Ascending aorta (tissue), 2 donors: ENCODE measurements at regions not wholly inside any gene's neighbourhood (a gene's known extent, or its start where the extent isn't known, plus 50 kb on each side); places are given as distances from the start of the nearest gene placed in this dataset.

ENCODE experiments used
- DNase-seq, 2 donors: peaks; one replicate each; pipeline ENCODE4 v3.0.0-alpha.2; 2019; ENCODE audit warnings: low spot score in 2 of 2
- H3K27ac ChIP-seq, 2 donors: fragments of 200-600 bp; sonication (generic); one replicate each; pipeline ENCODE4 v1.5.1; 2016 to 2017; ENCODE audit warnings: mild to moderate bottlenecking in 1 of 2
- H3K27me3 ChIP-seq: fragments of 200-600 bp; sonication (generic); one replicate; pipeline ENCODE4 v1.5.1; 2017
- H3K36me3 ChIP-seq, 2 donors: fragments of 200-600 bp; sonication (generic); one replicate each; pipeline ENCODE4 v1.5.1; 2016
- H3K4me1 ChIP-seq, 2 donors: fragments of 200-600 bp; sonication (generic); one replicate each; pipeline ENCODE4 v1.5.1; 2016 to 2017; ENCODE audit warnings: mild to moderate bottlenecking in 1 of 2
- H3K4me3 ChIP-seq, 2 donors: fragments of 200-600 bp; sonication (generic); one replicate each; pipeline ENCODE4 v1.5.1; 2016 to 2017; ENCODE audit warnings: mild to moderate bottlenecking in 1 of 2
- H3K9me3 ChIP-seq, 2 donors: fragments of 200-600 bp; sonication (generic); one replicate each; pipeline ENCODE4 v1.5.1; 2016
- CTCF ChIP-seq, 3 experiments: fragments of 200-600 bp in 2 of 3; fragments of 450-650 bp in 1 of 3; sonication (generic) in 2 of 3; IDR thresholded peaks; one replicate each; pipeline ENCODE4 v1.5.1; 2016 to 2019; ENCODE audit warnings: antibody characterized with exemption in 3 of 3, mild to moderate bottlenecking in 1 of 3, moderate library complexity in 1 of 3
- intact Hi-C: fragments of 100-400 bp; cut with DNase I; formaldehyde crosslinking; loops from one replicate; pipeline ENCODE4 v1.15.1; 2023

DNA sequence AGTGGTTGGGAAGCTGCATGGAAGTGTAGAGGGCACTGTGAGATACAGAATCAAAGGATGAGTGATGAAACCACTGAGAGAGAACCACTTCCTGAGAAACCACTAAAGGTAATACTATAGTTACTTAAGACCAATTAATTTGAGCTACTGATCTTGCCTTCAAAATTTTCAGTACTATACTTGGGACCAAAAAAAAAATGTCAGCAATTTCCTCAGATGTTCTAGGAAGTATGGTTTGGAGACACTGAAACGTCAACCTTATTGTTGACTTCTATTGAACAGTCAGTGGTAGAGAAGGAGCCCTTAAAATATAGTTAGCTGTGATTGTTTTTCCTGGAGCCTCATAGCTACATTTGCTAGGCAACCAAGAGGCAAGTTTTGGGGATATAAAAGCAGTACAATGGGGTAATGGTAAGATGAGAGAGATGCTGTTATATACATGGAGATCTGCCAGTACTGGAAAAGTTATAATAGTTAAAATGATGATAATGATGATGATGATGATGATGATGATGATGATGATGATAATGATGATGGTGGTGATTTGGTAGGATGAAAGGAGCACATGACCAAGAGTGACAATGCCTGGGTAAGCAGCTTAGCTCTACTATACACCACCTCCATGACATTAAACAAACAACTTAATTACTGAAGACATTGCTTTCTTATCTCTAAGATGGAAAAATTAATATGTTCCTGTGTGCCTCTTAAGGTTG lies 300.9 kb upstream of the G2E3 start:
- intact Hi-C loops: no loop called here
- DNase-seq: no peak
- no peaks in the 10 kb centered on the region for H3K27me3 ChIP-seq
- H3K36me3 ChIP-seq: no peaks in the 10 kb centered on the region
- no peak for TF ChIP-seq CTCF (IDR thresholded peaks at IDR 0.05)
- no peaks in the 10 kb centered on the region for H3K4me1 ChIP-seq
- no peaks in the 10 kb centered on the region for H3K9me3 ChIP-seq
- no peak overlapping the region for H3K27ac ChIP-seq
- H3K4me3 ChIP-seq: no peak overlapping the region

DNA sequence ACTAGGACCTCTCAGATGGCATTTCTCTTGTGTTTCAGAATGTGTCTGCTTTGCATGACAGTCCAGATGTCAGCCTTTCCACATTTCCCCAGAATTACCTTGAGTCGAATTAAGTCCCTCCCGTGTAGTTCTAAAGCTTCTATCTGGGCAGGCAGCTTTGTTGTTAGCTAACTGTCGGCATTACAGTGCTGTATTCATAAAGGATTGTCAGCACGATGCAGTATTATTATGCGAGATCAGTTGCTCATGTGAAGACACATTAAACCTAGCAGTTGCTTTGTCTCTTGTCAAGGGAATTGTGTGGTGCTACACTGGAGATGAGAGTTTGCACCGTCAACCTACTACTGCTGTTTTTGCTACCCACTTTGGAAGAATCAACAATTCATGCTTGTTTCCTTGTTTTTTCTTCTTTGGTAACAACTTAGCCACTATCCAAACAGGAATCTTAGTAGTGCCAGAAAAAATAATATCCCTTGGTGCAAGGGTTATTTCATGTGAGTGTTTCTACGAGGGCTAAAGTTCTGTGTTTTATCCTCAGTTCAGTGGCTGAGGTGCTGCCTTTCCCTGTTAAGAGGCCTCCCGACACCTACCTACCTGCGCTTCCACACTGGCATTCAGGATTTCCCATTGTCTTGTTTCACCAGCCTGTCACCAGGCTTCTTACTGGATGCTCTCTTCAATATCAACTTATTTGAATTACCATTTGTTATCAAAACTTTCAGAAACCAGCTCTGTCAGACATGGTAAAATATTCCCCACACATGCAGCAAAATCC lies 297.9 kb upstream of the G2E3 start:
- Histone ChIP-seq H3K27me3 (no peaks in the 10 kb centered on the region), H3K27ac (no peak overlapping the region), H3K36me3 (no peaks in the 10 kb centered on the region), H3K9me3 (no peaks in the 10 kb centered on the region), H3K4me3 (no peak overlapping the region), H3K4me1 (no peaks in the 10 kb centered on the region)
- intact Hi-C loops: no loop called here
- no peak for DNase-seq
- no peak for TF ChIP-seq CTCF (IDR thresholded peaks at IDR 0.05)

- no peaks in the 10 kb centered on the region for H3K27me3 ChIP-seq
- intact Hi-C loops: no loop called here
- no peaks in the 10 kb centered on the region for H3K9me3 ChIP-seq
- no peak for TF ChIP-seq CTCF (IDR thresholded peaks at IDR 0.05)
- no peak overlapping the region for H3K27ac ChIP-seq
- DNase-seq: no peak
- H3K4me3 ChIP-seq: no peak overlapping the region
- no peaks in the 10 kb centered on the region for H3K36me3 ChIP-seq
- H3K4me1 ChIP-seq: no peaks in the 10 kb centered on the region
Observed at GRCh38 chr14:30264161-30264560, 294.8 kb upstream of the G2E3 start.

- Histone ChIP-seq H3K4me1 (peaks cover 0 to 2% of the 10 kb centered on the region in 2 donors), H3K27me3 (no peaks in the 10 kb centered on the region), H3K27ac (no peak overlapping the region), H3K4me3 (no peak overlapping the region), H3K36me3 (no peaks in the 10 kb centered on the region), H3K9me3 (no peaks in the 10 kb centered on the region)
- intact Hi-C loops: no loop called here
- no peak for TF ChIP-seq CTCF (IDR thresholded peaks at IDR 0.05)
- DNase-seq: no peak
Observed at GRCh38 chr14:30266290-30266689, 292.7 kb upstream of the G2E3 start.

- Histone ChIP-seq H3K36me3 (no peaks in the 10 kb centered on the region), H3K9me3 (no peaks in the 10 kb centered on the region), H3K27ac (no peak overlapping the region), H3K4me3 (no peak overlapping the region), H3K27me3 (no peaks in the 10 kb centered on the region), H3K4me1 (peaks cover 0 to 2% of the 10 kb centered on the region in 2 donors)
- no peak for TF ChIP-seq CTCF (IDR thresholded peaks at IDR 0.05)
- no peak for DNase-seq
- intact Hi-C loops: no loop called here
Observed at GRCh38 chr14:30267141-30267540, 291.8 kb upstream of the G2E3 start.
